Activated naive CD8-positive, alpha-beta T cell treated with anti-CD3 and anti-CD28 coated beads, Interleukin-2, amount 10 ng/mL, durations not matched to agents 7 days and 5 days (primary cell): ENCODE measurements at regions not wholly inside any gene's neighbourhood (a gene's known extent, or its start where the extent isn't known, plus 50 kb on each side); places are given as distances from the start of the nearest gene placed in this dataset.

ENCODE experiments used
- ATAC-seq: fragments of 150-1000 bp; cut with Tn5 transposase; one replicate; pipeline ENCODE4 v1.10.0; 2021; ENCODE audit warnings: low read depth, moderate library complexity
- POLR2A ChIA-PET: fragments of 350-600 bp; sonication (Branson Sonifier 250); formaldehyde crosslinking; loops from one replicate; lab custom pipeline; 2021; ENCODE audit warnings: antibody characterized with exemption; lab: Charles Lee
- DNase-seq: peaks from one replicate; pipeline ENCODE4 v3.0.0; 2021
- H3K27ac Mint-ChIP-seq: one replicate; pipeline ENCODE4 v1.8.0; 2022; ENCODE audit warnings: mild to moderate bottlenecking, mixed read lengths
- H3K27me3 Mint-ChIP-seq: one replicate; pipeline ENCODE4 v1.8.0; 2022; ENCODE audit warnings: mild to moderate bottlenecking, moderate library complexity, mixed read lengths
- H3K36me3 Mint-ChIP-seq: one replicate; pipeline ENCODE4 v1.8.0; 2021; ENCODE audit warnings: mild to moderate bottlenecking, mixed read lengths
- H3K4me1 Mint-ChIP-seq: one replicate; pipeline ENCODE4 v1.8.0; 2021; ENCODE audit warnings: mixed read lengths
- H3K4me3 Mint-ChIP-seq: one replicate; pipeline ENCODE4 v1.8.0; 2022; ENCODE audit warnings: mild to moderate bottlenecking, moderate library complexity, mixed read lengths
- H3K9me3 Mint-ChIP-seq: one replicate; pipeline ENCODE4 v1.8.0; 2021; ENCODE audit warnings: mixed read lengths

DNA sequence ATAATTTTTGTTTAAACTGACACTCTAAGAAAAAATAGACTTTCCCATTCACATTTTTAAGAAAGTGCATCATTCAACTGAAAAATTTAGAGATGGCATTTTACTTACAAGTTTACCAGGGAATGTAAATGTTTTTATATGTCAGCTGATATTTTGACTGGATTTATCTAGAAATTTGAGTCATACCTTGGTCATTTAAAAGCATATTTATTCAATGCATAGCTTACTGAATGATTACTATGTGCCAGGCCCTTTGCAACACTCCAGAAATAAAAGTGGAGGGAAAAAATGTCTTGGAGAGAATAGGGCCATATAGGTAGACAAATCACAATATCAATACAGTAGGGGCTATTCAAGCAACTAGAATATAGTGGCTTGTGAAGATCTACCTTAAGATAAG lies 98.4 kb upstream of the FAM3C start:
- Mint-ChIP-seq H3K27me3 (peaks cover 5% of the 10 kb centered on the region), H3K4me3 (no peak overlapping the region), H3K36me3 (no peaks in the 10 kb centered on the region), H3K27ac (no peak overlapping the region), H3K4me1 (no peaks in the 10 kb centered on the region), H3K9me3 (no peaks in the 10 kb centered on the region)
- POLR2A ChIA-PET: no interaction called here
- DNase-seq (no peak), ATAC-seq (no peak)

- no peak overlapping the region for H3K27ac Mint-ChIP-seq
- ATAC-seq (no peak), DNase-seq (no peak)
- POLR2A ChIA-PET: no interaction called here
- H3K9me3 Mint-ChIP-seq: no peaks in the 10 kb centered on the region
- H3K36me3 Mint-ChIP-seq: no peaks in the 10 kb centered on the region
- peaks cover 5% of the 10 kb centered on the region for H3K27me3 Mint-ChIP-seq
- no peak overlapping the region for H3K4me3 Mint-ChIP-seq
- H3K4me1 Mint-ChIP-seq: no peaks in the 10 kb centered on the region
These were observed 97.4 kb upstream of the FAM3C start for GRCh38 chr7:121493553-121493952.

DNA sequence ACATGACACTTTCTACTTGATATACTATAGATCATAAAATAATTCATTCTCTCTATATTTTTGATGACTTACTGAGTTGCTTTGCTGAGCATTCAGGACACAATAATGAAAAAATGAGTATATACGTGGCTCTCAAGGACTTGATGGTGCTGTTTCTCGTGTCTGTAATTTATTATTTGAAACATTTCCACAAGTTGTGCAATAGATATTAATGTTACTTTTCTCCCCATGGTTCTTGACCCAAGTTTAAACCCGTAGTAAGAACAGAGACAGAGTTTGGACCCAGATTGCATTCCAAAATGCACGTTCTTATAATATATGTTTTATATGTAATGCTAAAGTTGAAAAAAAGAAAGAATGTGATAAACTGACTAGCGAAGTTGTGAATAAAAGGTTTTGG lies 94.2 kb upstream of the FAM3C start:
- no peak for ATAC-seq
- POLR2A ChIA-PET: no interaction called here
- Mint-ChIP-seq H3K4me1 (no peaks in the 10 kb centered on the region), H3K36me3 (no peaks in the 10 kb centered on the region), H3K27me3 (peaks cover 5% of the 10 kb centered on the region), H3K4me3 (no peak overlapping the region), H3K9me3 (no peaks in the 10 kb centered on the region), H3K27ac (no peak overlapping the region)
- DNase-seq: no peak

- DNase-seq (no peak), ATAC-seq (no peak)
- H3K4me3 Mint-ChIP-seq: no peak overlapping the region
- H3K4me1 Mint-ChIP-seq: no peaks in the 10 kb centered on the region
- POLR2A ChIA-PET: no interaction called here
- peaks cover 5% of the 10 kb centered on the region for H3K27me3 Mint-ChIP-seq
- H3K9me3 Mint-ChIP-seq: no peaks in the 10 kb centered on the region
- no peaks in the 10 kb centered on the region for H3K36me3 Mint-ChIP-seq
- no peak overlapping the region for H3K27ac Mint-ChIP-seq
These were observed 93.3 kb upstream of the FAM3C start for GRCh38 chr7:121489440-121489839.

- Mint-ChIP-seq H3K4me3 (no peak overlapping the region), H3K27me3 (peaks cover 5% of the 10 kb centered on the region), H3K9me3 (no peaks in the 10 kb centered on the region), H3K36me3 (no peaks in the 10 kb centered on the region), H3K4me1 (no peaks in the 10 kb centered on the region), H3K27ac (no peak overlapping the region)
- no peak for DNase-seq
- no peak for ATAC-seq
- POLR2A ChIA-PET: no interaction called here
These were observed 92.1 kb upstream of the FAM3C start for GRCh38 chr7:121488111-121488650.

DNA sequence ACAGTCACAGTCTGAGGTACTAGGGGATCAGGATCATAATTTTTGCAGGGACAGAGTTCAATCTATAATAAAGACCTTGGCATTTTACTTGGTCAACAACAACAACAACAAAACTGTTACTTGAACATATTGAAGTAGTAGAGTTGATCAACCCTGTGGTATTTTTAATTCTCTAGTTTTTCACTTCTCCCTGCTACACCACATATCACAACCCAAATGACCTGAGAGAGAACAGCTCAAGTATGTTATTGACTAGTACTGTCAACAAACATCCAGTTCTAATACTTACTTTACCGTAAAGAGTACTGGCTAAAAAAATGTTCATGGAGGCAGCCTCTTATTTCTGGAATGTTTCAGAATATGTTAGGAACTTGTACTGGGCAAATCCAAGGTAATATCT lies 90.5 kb upstream of the FAM3C start:
- Mint-ChIP-seq H3K27ac (no peak overlapping the region), H3K4me3 (no peak overlapping the region), H3K4me1 (peaks cover 2% of the 10 kb centered on the region), H3K36me3 (no peaks in the 10 kb centered on the region), H3K9me3 (no peaks in the 10 kb centered on the region), H3K27me3 (peaks cover 3% of the 10 kb centered on the region)
- DNase-seq (no peak), ATAC-seq (no peak)
- POLR2A ChIA-PET: no interaction called here

DNA sequence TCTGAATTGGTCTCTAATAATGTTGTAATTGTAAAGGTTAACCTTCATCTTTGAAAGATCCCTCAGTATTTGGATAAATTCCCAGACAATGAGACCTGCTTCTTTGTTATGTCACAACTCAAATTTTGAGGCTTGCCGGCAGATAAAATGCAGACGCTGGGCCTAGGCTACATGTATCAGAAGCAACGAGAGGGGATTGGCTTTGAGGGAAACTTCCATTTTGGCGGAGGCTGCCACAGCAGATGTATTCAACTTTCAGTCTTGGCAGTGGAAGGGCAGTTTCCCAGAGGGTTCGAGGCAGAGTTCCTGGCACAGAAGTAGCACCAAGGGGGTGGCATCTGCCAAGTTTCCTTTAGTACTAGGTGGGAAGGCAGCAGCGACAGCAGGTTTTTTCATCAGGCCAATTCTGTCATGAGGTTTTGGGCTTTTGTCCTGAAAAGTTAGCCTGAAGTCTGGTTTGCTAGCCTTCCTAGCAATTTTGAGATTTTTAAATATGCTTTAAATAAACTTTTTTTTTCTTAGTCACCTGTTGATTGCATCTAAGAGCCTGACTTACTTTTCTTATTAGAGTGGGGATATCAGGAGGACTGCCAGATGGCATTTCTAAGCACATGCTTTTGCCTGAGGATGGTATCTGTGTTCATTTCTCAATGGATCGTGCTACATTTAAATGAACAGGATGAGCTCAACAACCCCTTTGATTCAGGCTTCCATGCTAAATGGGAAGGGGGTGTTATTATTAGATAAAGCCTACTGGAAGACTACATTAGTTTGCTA lies 89.5 kb upstream of the FAM3C start:
- no peak for DNase-seq
- no peak overlapping the region for H3K27ac Mint-ChIP-seq
- peaks cover 2% of the 10 kb centered on the region for H3K4me1 Mint-ChIP-seq
- POLR2A ChIA-PET: no interaction called here
- H3K4me3 Mint-ChIP-seq: no peak overlapping the region
- H3K27me3 Mint-ChIP-seq: no peaks in the 10 kb centered on the region
- no peaks in the 10 kb centered on the region for H3K36me3 Mint-ChIP-seq
- no peak for ATAC-seq
- H3K9me3 Mint-ChIP-seq: no peaks in the 10 kb centered on the region

GRCh38 chr7:121484089-121484763 lies 88.1 kb upstream of the FAM3C start:
- Mint-ChIP-seq H3K27ac (no peak overlapping the region), H3K4me1 (peaks cover 2% of the 10 kb centered on the region), H3K4me3 (no peak overlapping the region), H3K36me3 (no peaks in the 10 kb centered on the region), H3K9me3 (no peaks in the 10 kb centered on the region), H3K27me3 (no peaks in the 10 kb centered on the region)
- ATAC-seq: no peak
- POLR2A ChIA-PET: no interaction called here
- no peak for DNase-seq

DNA sequence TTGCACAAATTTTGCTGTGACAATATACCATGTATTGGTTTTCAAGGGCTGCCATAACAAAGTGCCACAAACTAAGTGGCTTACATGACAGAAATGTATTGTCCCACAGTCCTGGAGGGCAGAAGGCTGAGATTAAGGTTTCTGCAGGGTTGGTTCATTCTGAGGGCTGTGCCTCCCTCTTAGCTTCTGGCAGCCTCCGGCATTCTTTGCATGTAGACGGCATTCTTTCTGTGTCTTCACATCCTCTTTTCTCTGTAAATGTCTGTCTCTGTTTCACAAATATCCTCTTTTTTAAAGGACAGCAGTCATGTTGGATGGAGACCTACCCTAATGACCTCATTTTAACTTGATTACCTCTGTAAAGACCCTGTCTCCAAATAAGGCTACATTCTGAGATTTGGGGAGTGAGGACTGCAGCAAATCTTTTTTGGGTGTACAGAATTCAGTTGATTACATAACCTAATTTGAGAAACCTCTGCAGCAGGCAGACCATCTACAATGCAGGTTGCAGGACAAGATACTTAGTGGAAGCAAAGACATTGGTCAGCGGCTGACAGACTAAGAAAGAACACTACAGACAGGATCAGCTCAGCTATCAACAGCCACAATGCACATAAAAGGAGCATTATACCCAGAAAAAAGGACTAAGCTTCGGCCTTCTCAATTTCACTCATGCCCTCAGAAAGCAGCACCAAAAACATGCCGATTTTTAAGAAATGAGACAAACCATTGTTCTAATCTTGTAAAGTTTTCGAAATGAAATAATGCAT lies 84.6 kb upstream of the FAM3C start:
- Mint-ChIP-seq H3K36me3 (no peaks in the 10 kb centered on the region), H3K9me3 (no peaks in the 10 kb centered on the region), H3K27ac (no peak overlapping the region), H3K27me3 (no peaks in the 10 kb centered on the region), H3K4me1 (peaks cover 2% of the 10 kb centered on the region), H3K4me3 (no peak overlapping the region)
- DNase-seq: no peak
- ATAC-seq: no peak
- POLR2A ChIA-PET: no interaction called here

DNA sequence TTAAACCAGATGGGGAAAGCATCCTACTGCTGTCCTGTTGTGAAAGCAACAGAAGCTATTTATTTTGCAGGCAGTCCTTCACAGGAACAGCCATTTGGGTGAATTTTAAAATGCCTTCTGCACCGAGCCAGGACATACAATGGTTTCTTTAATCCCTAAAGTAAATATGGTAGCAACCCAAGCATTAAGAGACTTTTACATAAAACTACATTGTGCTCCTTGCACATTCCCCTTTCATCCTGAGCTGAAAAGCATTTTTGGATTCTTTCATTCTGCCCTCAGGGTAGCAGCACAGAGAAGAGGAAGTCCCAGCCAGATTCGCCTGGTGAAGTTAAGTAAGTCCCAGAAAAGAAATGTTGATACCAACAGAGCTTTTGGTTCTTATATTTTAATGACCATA lies 84.0 kb upstream of the FAM3C start:
- Mint-ChIP-seq H3K27me3 (no peaks in the 10 kb centered on the region), H3K4me1 (peaks cover 2% of the 10 kb centered on the region), H3K36me3 (no peaks in the 10 kb centered on the region), H3K27ac (no peak overlapping the region), H3K9me3 (no peaks in the 10 kb centered on the region), H3K4me3 (no peak overlapping the region)
- no peak for DNase-seq
- POLR2A ChIA-PET: no interaction called here
- ATAC-seq: no peak

DNA sequence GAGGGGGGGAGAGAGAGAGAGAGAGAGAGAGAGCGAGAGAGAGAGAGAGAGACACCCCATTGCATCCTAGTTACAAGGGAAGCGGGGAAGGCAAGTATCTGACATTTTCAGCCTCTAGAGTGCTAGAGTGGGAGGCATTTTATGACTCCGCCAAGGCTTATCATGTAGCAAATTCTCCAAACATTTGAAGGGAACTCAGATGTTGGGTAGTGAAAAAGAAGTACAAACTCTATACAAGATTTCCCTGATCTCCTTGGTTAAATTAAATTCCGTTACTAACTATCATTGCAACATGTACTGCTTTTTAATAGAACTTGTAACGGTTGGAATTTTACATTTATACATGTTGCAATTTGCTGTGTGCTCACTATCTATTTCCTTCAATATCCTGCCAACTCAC lies 83.4 kb upstream of the FAM3C start:
- Mint-ChIP-seq H3K27me3 (no peaks in the 10 kb centered on the region), H3K4me1 (peaks cover 2% of the 10 kb centered on the region), H3K4me3 (no peak overlapping the region), H3K9me3 (no peaks in the 10 kb centered on the region), H3K27ac (no peak overlapping the region), H3K36me3 (no peaks in the 10 kb centered on the region)
- DNase-seq: no peak
- POLR2A ChIA-PET: no interaction called here
- ATAC-seq: no peak

GRCh38 chr7:121475806-121476205 lies 79.7 kb upstream of the FAM3C start:
- H3K36me3 Mint-ChIP-seq: no peaks in the 10 kb centered on the region
- peaks cover 4% of the 10 kb centered on the region for H3K27me3 Mint-ChIP-seq
- H3K9me3 Mint-ChIP-seq: no peaks in the 10 kb centered on the region
- H3K4me1 Mint-ChIP-seq: no peaks in the 10 kb centered on the region
- ATAC-seq (no peak), DNase-seq (no peak)
- H3K4me3 Mint-ChIP-seq: no peak overlapping the region
- no peak overlapping the region for H3K27ac Mint-ChIP-seq
- POLR2A ChIA-PET: no interaction called here

DNA sequence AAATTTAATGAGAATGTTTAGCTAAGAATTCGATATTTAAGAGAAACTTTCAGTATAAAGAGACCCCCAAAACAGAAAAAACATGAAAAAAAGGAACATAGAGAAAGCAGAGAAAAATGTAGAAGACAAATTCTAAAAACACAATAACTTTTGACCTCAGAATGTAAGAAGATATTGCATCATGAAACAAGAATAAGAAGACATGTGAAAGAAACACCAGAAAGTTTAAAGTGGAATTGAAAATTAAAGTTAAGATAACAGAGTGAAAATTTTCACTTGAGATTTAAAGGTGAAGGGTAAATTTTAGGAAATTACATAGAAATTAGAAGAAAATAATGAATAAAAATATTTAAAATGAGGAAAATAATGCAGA lies 78.2 kb upstream of the FAM3C start:
- DNase-seq (no peak), ATAC-seq (no peak)
- Mint-ChIP-seq H3K4me1 (no peaks in the 10 kb centered on the region), H3K27me3 (peaks cover 4% of the 10 kb centered on the region), H3K27ac (no peak overlapping the region), H3K36me3 (no peaks in the 10 kb centered on the region), H3K4me3 (no peak overlapping the region), H3K9me3 (no peaks in the 10 kb centered on the region)
- POLR2A ChIA-PET: no interaction called here
